NCI-H2029 (cell line): ENCODE measurements at regions not wholly inside any gene's neighbourhood (a gene's known extent, or its start where the extent isn't known, plus 50 kb on each side); places are given as distances from the start of the nearest gene placed in this dataset.
A peak's percentile ranks its signal among the peaks of the same experiment; 100 is the strongest.

Source experiments
- DNase-seq: peaks from one replicate; lab custom pipeline; 2025; lab: John Stamatoyannopoulos, UW

GRCh38 chr3:110813541-110813940 is 258.1 kb upstream of the NECTIN3 start:
- DNase-seq = no peak

GRCh38 chr3:110814170-110815007 is 257.2 kb upstream of the NECTIN3 start:
- no peak for DNase-seq

- no peak for DNase-seq
Observed at GRCh38 chr3:110815008-110815583, 256.5 kb upstream of the NECTIN3 start.

- no peak for DNase-seq
Observed at GRCh38 chr3:110816008-110816407, 255.6 kb upstream of the NECTIN3 start.

GRCh38 chr3:110821586-110821985 is 250.0 kb upstream of the NECTIN3 start:
- DNase-seq = no peak

- DNase-seq = no peak
Observed at GRCh38 chr3:110822971-110823370, 248.6 kb upstream of the NECTIN3 start.

GRCh38 chr3:110846971-110847370 is 224.6 kb upstream of the NECTIN3 start:
- DNase-seq = no peak

GRCh38 chr3:110849064-110849463 is 222.6 kb upstream of the NECTIN3 start:
- DNase-seq = no peak

GRCh38 chr3:110851736-110852135 is 219.9 kb upstream of the NECTIN3 start:
- no peak for DNase-seq

GRCh38 chr3:110855207-110855606 is 216.4 kb upstream of the NECTIN3 start:
- no peak for DNase-seq

GRCh38 chr3:110856916-110857315 is 214.7 kb upstream of the NECTIN3 start:
- no peak for DNase-seq

- no peak for DNase-seq
Observed at GRCh38 chr3:110858549-110858948, 213.1 kb upstream of the NECTIN3 start.

GRCh38 chr3:110859336-110859735 is 212.3 kb upstream of the NECTIN3 start:
- no peak for DNase-seq

GRCh38 chr3:110859993-110860392 is 211.6 kb upstream of the NECTIN3 start:
- no peak for DNase-seq

GRCh38 chr3:110865934-110866333 is 205.7 kb upstream of the NECTIN3 start:
- no peak for DNase-seq

GRCh38 chr3:110868106-110868505 is 203.5 kb upstream of the NECTIN3 start:
- no peak for DNase-seq

- DNase-seq = no peak
Observed at GRCh38 chr3:110869736-110870135, 201.9 kb upstream of the NECTIN3 start.

- DNase-seq = no peak
Observed at GRCh38 chr3:110871869-110872268, 199.7 kb upstream of the NECTIN3 start.

- no peak for DNase-seq
Observed at GRCh38 chr3:110878692-110879091, 192.9 kb upstream of the NECTIN3 start.

GRCh38 chr3:110881069-110881468 is 190.5 kb upstream of the NECTIN3 start:
- peak; percentile 93 for DNase-seq

- no peak for DNase-seq
Observed at GRCh38 chr3:110886222-110886893, 185.3 kb upstream of the NECTIN3 start.

GRCh38 chr3:110887176-110887575 is 184.4 kb upstream of the NECTIN3 start:
- DNase-seq = no peak
